ENCODE measurements at regions not wholly inside any gene's neighbourhood (a gene's known extent, or its start where the extent isn't known, plus 50 kb on each side); places are given as distances from the start of the nearest gene placed in this dataset.
"Not testable (repeated sequence)": the region's sequence is repeated elsewhere in the genome, so short reads cannot be mapped to it uniquely, and the experiment has no call there.

- CTCF ChIA-PET; H2AFZ ChIP-seq; intact Hi-C loops (cut with micrococcal nuclease; ENCODE audit: unreplicated experiment); H3K9me2 ChIP-seq (ENCODE audit: insufficient read depth); POLR2A ChIA-PET (ENCODE audit: unreplicated experiment); H3K27ac ChIP-seq; H3K4me1 ChIP-seq (replicated peaks; ENCODE audit: insufficient read depth); H3K4me2 ChIP-seq; BruUV-seq (replicated peaks); H4K20me1 ChIP-seq (ENCODE audit: insufficient read depth); H3K79me2 ChIP-seq (ENCODE audit: low read depth); H3K27me3 ChIP-seq (ENCODE audit: insufficient read depth, low read depth); DNase-seq; H3K36me3 ChIP-seq (ENCODE audit: low read depth); H3K9me3 ChIP-seq (ENCODE audit: insufficient read depth, low read depth); H3K4me3 ChIP-seq; H3F3A ChIP-seq (ENCODE audit: insufficient read depth, low read depth): not testable (repeated sequence)
Observed at GRCh38 chr5:176018598-176018997, 50.5 kb upstream of the THOC3 start.

GRCh38 chr5:176020852-176021251 is 52.7 kb upstream of the THOC3 start:
- intact Hi-C loops (cut with micrococcal nuclease; ENCODE audit: unreplicated experiment); H3K27me3 ChIP-seq (ENCODE audit: insufficient read depth, low read depth): not testable (repeated sequence)

GRCh38 chr5:176023535-176023934 is 55.4 kb upstream of the THOC3 start:
- H3K36me3 ChIP-seq (ENCODE audit: low read depth); BruUV-seq (replicated peaks); H3K4me2 ChIP-seq; H3F3A ChIP-seq (ENCODE audit: insufficient read depth, low read depth); H4K20me1 ChIP-seq (ENCODE audit: insufficient read depth); H3K27me3 ChIP-seq (ENCODE audit: insufficient read depth, low read depth); H3K9me3 ChIP-seq (ENCODE audit: insufficient read depth, low read depth); H3K9me2 ChIP-seq (ENCODE audit: insufficient read depth); DNase-seq; intact Hi-C loops (cut with micrococcal nuclease; ENCODE audit: unreplicated experiment); H2AFZ ChIP-seq; H3K4me1 ChIP-seq (replicated peaks; ENCODE audit: insufficient read depth); H3K79me2 ChIP-seq (ENCODE audit: low read depth); H3K4me3 ChIP-seq; H3K27ac ChIP-seq; CTCF ChIA-PET; POLR2A ChIA-PET (ENCODE audit: unreplicated experiment): not testable (repeated sequence)

More at GRCh38 chr5:176020852-176021251, 52.7 kb upstream of the THOC3 start:
- H3K4me1 ChIP-seq (replicated peaks; ENCODE audit: insufficient read depth); POLR2A ChIA-PET (ENCODE audit: unreplicated experiment); H3F3A ChIP-seq (ENCODE audit: insufficient read depth, low read depth); H3K36me3 ChIP-seq (ENCODE audit: low read depth); H3K27ac ChIP-seq; DNase-seq; H3K4me3 ChIP-seq; H4K20me1 ChIP-seq (ENCODE audit: insufficient read depth); CTCF ChIA-PET; H3K9me2 ChIP-seq (ENCODE audit: insufficient read depth); BruUV-seq (replicated peaks); H2AFZ ChIP-seq; H3K79me2 ChIP-seq (ENCODE audit: low read depth); H3K9me3 ChIP-seq (ENCODE audit: insufficient read depth, low read depth); H3K4me2 ChIP-seq: not testable (repeated sequence)

GRCh38 chr5:176029445-176029844 is 61.3 kb upstream of the THOC3 start:
- H3K79me2 ChIP-seq (ENCODE audit: low read depth); H3F3A ChIP-seq (ENCODE audit: insufficient read depth, low read depth); H4K20me1 ChIP-seq (ENCODE audit: insufficient read depth); H3K27me3 ChIP-seq (ENCODE audit: insufficient read depth, low read depth); BruUV-seq (replicated peaks); CTCF ChIA-PET; H3K36me3 ChIP-seq (ENCODE audit: low read depth); H3K9me2 ChIP-seq (ENCODE audit: insufficient read depth); H3K4me1 ChIP-seq (replicated peaks; ENCODE audit: insufficient read depth); H3K4me3 ChIP-seq; H3K9me3 ChIP-seq (ENCODE audit: insufficient read depth, low read depth); H2AFZ ChIP-seq; H3K4me2 ChIP-seq; POLR2A ChIA-PET (ENCODE audit: unreplicated experiment); intact Hi-C loops (cut with micrococcal nuclease; ENCODE audit: unreplicated experiment); DNase-seq; H3K27ac ChIP-seq: not testable (repeated sequence)

GRCh38 chr5:176030361-176031117 is 62.4 kb upstream of the THOC3 start:
- H3K4me1 ChIP-seq (replicated peaks; ENCODE audit: insufficient read depth); H3K9me2 ChIP-seq (ENCODE audit: insufficient read depth); CTCF ChIA-PET; H3K4me2 ChIP-seq; H3K79me2 ChIP-seq (ENCODE audit: low read depth); H3K4me3 ChIP-seq; intact Hi-C loops (cut with micrococcal nuclease; ENCODE audit: unreplicated experiment); DNase-seq; POLR2A ChIA-PET (ENCODE audit: unreplicated experiment); H3K36me3 ChIP-seq (ENCODE audit: low read depth); H2AFZ ChIP-seq; H4K20me1 ChIP-seq (ENCODE audit: insufficient read depth); H3K27ac ChIP-seq; BruUV-seq (replicated peaks); H3K9me3 ChIP-seq (ENCODE audit: insufficient read depth, low read depth); H3F3A ChIP-seq (ENCODE audit: insufficient read depth, low read depth); H3K27me3 ChIP-seq (ENCODE audit: insufficient read depth, low read depth): not testable (repeated sequence)

- H3F3A ChIP-seq (ENCODE audit: insufficient read depth, low read depth); BruUV-seq (replicated peaks); H3K9me2 ChIP-seq (ENCODE audit: insufficient read depth); H3K27me3 ChIP-seq (ENCODE audit: insufficient read depth, low read depth); H4K20me1 ChIP-seq (ENCODE audit: insufficient read depth); DNase-seq; intact Hi-C loops (cut with micrococcal nuclease; ENCODE audit: unreplicated experiment); H3K4me3 ChIP-seq; H2AFZ ChIP-seq; CTCF ChIA-PET; H3K79me2 ChIP-seq (ENCODE audit: low read depth); POLR2A ChIA-PET (ENCODE audit: unreplicated experiment); H3K4me1 ChIP-seq (replicated peaks; ENCODE audit: insufficient read depth); H3K4me2 ChIP-seq; H3K9me3 ChIP-seq (ENCODE audit: insufficient read depth, low read depth); H3K36me3 ChIP-seq (ENCODE audit: low read depth); H3K27ac ChIP-seq: not testable (repeated sequence)
Observed at GRCh38 chr5:176031118-176031510, 63.0 kb upstream of the THOC3 start.

GRCh38 chr5:176033186-176033585 is 65.1 kb upstream of the THOC3 start:
- CTCF ChIA-PET; intact Hi-C loops (cut with micrococcal nuclease; ENCODE audit: unreplicated experiment); H3F3A ChIP-seq (ENCODE audit: insufficient read depth, low read depth); H3K36me3 ChIP-seq (ENCODE audit: low read depth); H3K27ac ChIP-seq; H3K4me3 ChIP-seq; DNase-seq; H3K4me2 ChIP-seq; H3K79me2 ChIP-seq (ENCODE audit: low read depth); H2AFZ ChIP-seq; H3K9me3 ChIP-seq (ENCODE audit: insufficient read depth, low read depth); POLR2A ChIA-PET (ENCODE audit: unreplicated experiment); H4K20me1 ChIP-seq (ENCODE audit: insufficient read depth); H3K9me2 ChIP-seq (ENCODE audit: insufficient read depth); BruUV-seq (replicated peaks); H3K27me3 ChIP-seq (ENCODE audit: insufficient read depth, low read depth); H3K4me1 ChIP-seq (replicated peaks; ENCODE audit: insufficient read depth): not testable (repeated sequence)

Measured in PC-9 (cell line).